OCI-LY7 (cell line): ENCODE measurements at regions not wholly inside any gene's neighbourhood (a gene's known extent, or its start where the extent isn't known, plus 50 kb on each side); places are given as distances from the start of the nearest gene placed in this dataset.

Experiments used
- BruUV-seq: library from RNA; stranded (reverse); fragments of 400-500 nt; replicated peaks from 2 replicates; lab custom pipeline; 2021; lab: Mats Ljungman, UMichigan
- CTCF ChIA-PET: fragments of 300-600 bp; sonication (Branson Sonifier 250); formaldehyde crosslinking; loops from one replicate; lab custom pipeline; 2022; ENCODE audit warnings: antibody characterized with exemption; ENCODE audit not compliant: unreplicated experiment; lab: Charles Lee
- POLR2A ChIA-PET: fragments of 300-600 bp; sonication (Branson Sonifier 250); formaldehyde crosslinking; loops from one replicate; lab custom pipeline; 2022; ENCODE audit warnings: antibody characterized with exemption; lab: Charles Lee
- DNase-seq: peaks from one replicate; pipeline ENCODE4 v3.0.0-alpha.2; 2015; ENCODE audit warnings: low spot score
- H2AFZ ChIP-seq: fragments of 200-600 bp; sonication (generic), shearing (Covaris generic); 2 replicates; pipeline ENCODE4 v1.6.1; 2014; ENCODE audit warnings: mild to moderate bottlenecking, antibody characterized with exemption, low read length, moderate library complexity
- H3K27ac ChIP-seq: fragments of 200-600 bp; sonication (generic); 2 replicates; pipeline ENCODE4 v1.5.1; 2014; ENCODE audit warnings: mixed run types, low read depth, mild to moderate bottlenecking, moderate library complexity, low read length, inconsistent platforms; ENCODE audit not compliant: poor library complexity, severe bottlenecking
- H3K36me3 ChIP-seq: fragments of 200-600 bp; sonication (generic); 2 replicates; pipeline ENCODE4 v1.6.1; 2014; ENCODE audit warnings: mild to moderate bottlenecking, antibody characterized with exemption, low read length, moderate library complexity, mixed read lengths; ENCODE audit not compliant: insufficient read depth
- H3K4me1 ChIP-seq: fragments of 200-600 bp; sonication (generic); 2 replicates; pipeline ENCODE4 v1.5.1; 2014; ENCODE audit warnings: mild to moderate bottlenecking, low read length; ENCODE audit not compliant: insufficient read depth, poor library complexity, severe bottlenecking
- H3K4me2 ChIP-seq: fragments of 200-600 bp; sonication (generic); 2 replicates; pipeline ENCODE4 v1.6.1; 2014; ENCODE audit warnings: mild to moderate bottlenecking, low read length
- H3K4me3 ChIP-seq: fragments of 200-600 bp; sonication (generic); 2 replicates; pipeline ENCODE4 v1.5.1; 2014; ENCODE audit warnings: mild to moderate bottlenecking, low read depth, low read length; ENCODE audit not compliant: poor library complexity, severe bottlenecking
- H3K79me2 ChIP-seq: fragments of 200-600 bp; sonication (generic); 2 replicates; pipeline ENCODE4 v1.6.1; 2016; ENCODE audit warnings: low read depth, mild to moderate bottlenecking, low read length, moderate library complexity, mixed read lengths; ENCODE audit not compliant: insufficient read depth
- H3K9me2 ChIP-seq: fragments of 200-600 bp; sonication (generic); 2 replicates; pipeline ENCODE4 v1.6.1; 2016; ENCODE audit warnings: mild to moderate bottlenecking, low read length, mixed read lengths; ENCODE audit not compliant: insufficient read depth
- H3K9me3 ChIP-seq: fragments of 200-600 bp; sonication (generic); 2 replicates; pipeline ENCODE4 v1.6.1; 2014; ENCODE audit warnings: mild to moderate bottlenecking, mixed run types, low read length, mixed read lengths
- H4K20me1 ChIP-seq: fragments of 200-600 bp; sonication (generic); 2 replicates; pipeline ENCODE4 v1.6.1; 2014; ENCODE audit warnings: mild to moderate bottlenecking, antibody characterized with exemption, low read length, moderate library complexity, mixed read lengths; ENCODE audit not compliant: insufficient read depth
- CTCF ChIP-seq: fragments of 200-600 bp; sonication (generic); conservative IDR thresholded peaks from 2 replicates; pipeline ENCODE4 v1.5.1; 2014; ENCODE audit warnings: mild to moderate bottlenecking, antibody characterized with exemption, low read length, moderate library complexity, mixed read lengths
- EZH2phosphoT487 ChIP-seq: fragments of 200-600 bp; sonication (generic); IDR thresholded peaks from 2 replicates; pipeline ENCODE4 v1.6.1; 2018; ENCODE audit warnings: low read depth, borderline replicate concordance, mild to moderate bottlenecking, mixed run types, antibody characterized with exemption, low read length, moderate library complexity, mixed read lengths
- intact Hi-C: fragments of 100-400 bp; cut with micrococcal nuclease; formaldehyde crosslinking; loops from one replicate; pipeline ENCODE4 v1.10.0; 2022; ENCODE audit not compliant: unreplicated experiment

DNA sequence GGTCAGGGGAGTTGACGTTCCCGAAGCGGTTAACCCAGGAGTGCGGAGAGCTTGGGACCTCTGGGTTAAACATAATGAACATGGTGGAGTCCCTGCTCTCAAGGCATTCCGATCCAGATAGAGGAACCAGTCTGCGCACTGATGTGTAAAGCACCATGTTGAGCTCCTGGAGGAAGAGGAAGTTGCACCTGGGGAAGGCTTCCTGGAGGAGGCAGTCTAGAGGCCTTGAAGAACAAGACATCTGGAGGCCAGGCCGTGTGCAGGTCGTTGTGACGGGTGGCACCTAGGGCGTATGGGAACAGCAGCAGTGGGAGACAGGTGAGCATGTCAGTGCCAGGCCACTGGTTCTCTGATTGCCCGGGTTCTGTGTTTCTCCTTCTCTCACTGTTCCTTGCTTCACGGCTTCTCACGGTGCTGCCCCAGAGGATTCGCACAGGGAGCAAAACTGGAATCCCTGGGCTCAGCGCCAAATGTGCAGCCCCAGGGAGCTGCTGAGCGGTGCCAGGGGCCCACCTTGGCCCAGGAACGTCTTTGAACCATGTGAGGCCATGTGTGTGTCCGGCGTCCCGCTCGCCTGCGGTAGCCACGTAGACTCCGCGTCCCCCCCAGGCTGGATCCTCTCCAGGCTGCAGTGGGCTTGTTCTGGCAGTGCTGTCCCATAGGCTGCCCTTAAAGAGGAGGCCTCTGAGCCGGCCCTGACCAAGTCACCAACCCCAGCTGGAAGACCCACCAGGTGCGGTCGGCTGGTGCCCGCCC lies 122.9 kb upstream of the GALNT2 start:
- no peaks in the 10 kb centered on the region for H3K9me2 ChIP-seq
- H3K27ac ChIP-seq: no peak overlapping the region
- no peaks in the 10 kb centered on the region for H3K9me3 ChIP-seq
- no peaks in the 10 kb centered on the region for H4K20me1 ChIP-seq
- ChIA-PET POLR2A (no interaction called here), CTCF (no interaction called here)
- no peak overlapping the region for H3K4me2 ChIP-seq
- no peak for DNase-seq
- no peaks in the 10 kb centered on the region for H3K4me1 ChIP-seq
- H3K36me3 ChIP-seq: no peaks in the 10 kb centered on the region
- intact Hi-C loops: no loop called here
- H2AFZ ChIP-seq: no peak overlapping the region
- no peaks in the 10 kb centered on the region for H3K79me2 ChIP-seq
- no peak for TF ChIP-seq CTCF
- no peak for TF ChIP-seq EZH2phosphoT487
- no peak overlapping the region for H3K4me3 ChIP-seq
- no TSS peak for BruUV-seq

DNA sequence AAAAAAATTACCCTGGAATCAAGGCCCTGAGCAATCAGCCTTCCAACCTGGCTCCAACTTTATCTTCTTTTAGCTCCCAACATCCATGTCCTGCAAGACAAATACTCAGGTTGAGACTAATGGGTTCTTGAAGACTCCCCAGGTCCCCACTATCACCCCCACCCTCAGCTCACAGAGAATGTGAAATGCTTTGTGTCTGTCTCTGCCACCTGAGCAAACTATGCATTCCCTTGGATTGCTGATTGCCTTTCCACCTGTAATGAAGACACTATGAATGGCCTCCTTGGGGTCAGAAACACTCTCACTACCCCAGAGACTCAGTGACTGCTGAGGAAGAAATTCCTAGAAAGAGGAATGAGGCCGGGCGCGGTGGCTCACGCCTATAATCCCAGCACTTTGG lies 121.2 kb upstream of the GALNT2 start:
- POLR2A ChIA-PET: no interaction called here
- CTCF ChIA-PET: no interaction called here
- no peaks in the 10 kb centered on the region for H4K20me1 ChIP-seq
- H3K9me3 ChIP-seq: no peaks in the 10 kb centered on the region
- H3K9me2 ChIP-seq: no peaks in the 10 kb centered on the region
- H3K36me3 ChIP-seq: no peaks in the 10 kb centered on the region
- DNase-seq: no peak
- no peak for TF ChIP-seq CTCF
- TF ChIP-seq EZH2phosphoT487: no peak
- intact Hi-C loops: no loop called here
- no peak overlapping the region for H3K4me3 ChIP-seq
- no peaks in the 10 kb centered on the region for H3K4me1 ChIP-seq
- BruUV-seq: no TSS peak
- no peak overlapping the region for H3K4me2 ChIP-seq
- H3K27ac ChIP-seq: no peak overlapping the region
- H3K79me2 ChIP-seq: no peaks in the 10 kb centered on the region
- H2AFZ ChIP-seq: no peak overlapping the region

- no peak overlapping the region for H3K27ac ChIP-seq
- BruUV-seq: no TSS peak
- no peaks in the 10 kb centered on the region for H3K9me2 ChIP-seq
- no peaks in the 10 kb centered on the region for H4K20me1 ChIP-seq
- no peaks in the 10 kb centered on the region for H3K79me2 ChIP-seq
- no peak overlapping the region for H2AFZ ChIP-seq
- H3K4me3 ChIP-seq: no peak overlapping the region
- no peak overlapping the region for H3K4me2 ChIP-seq
- intact Hi-C loops: no loop called here
- H3K9me3 ChIP-seq: no peaks in the 10 kb centered on the region
- DNase-seq: no peak
- CTCF ChIA-PET: no interaction called here
- no peaks in the 10 kb centered on the region for H3K4me1 ChIP-seq
- TF ChIP-seq CTCF (no peak), EZH2phosphoT487 (no peak)
- POLR2A ChIA-PET: no interaction called here
- H3K36me3 ChIP-seq: no peaks in the 10 kb centered on the region
Measured at GRCh38 chr1:229947968-229948367, 119.1 kb upstream of the GALNT2 start.
